GM18520 (cell line): ENCODE measurements at regions not wholly inside any gene's neighbourhood (a gene's known extent, or its start where the extent isn't known, plus 50 kb on each side); places are given as distances from the start of the nearest gene placed in this dataset.
A peak's percentile ranks its signal among the peaks of the same experiment; 100 is the strongest.
"Not testable (repeated sequence)": the region's sequence is repeated elsewhere in the genome, so short reads cannot be mapped to it uniquely, and the experiment has no call there.

Source experiments
- ATAC-seq: cut with Tn5 transposase; IDR thresholded peaks from one replicate; pipeline ENCODE4 v1.9.1; 2021; ENCODE audit not compliant: unreplicated experiment

- no peak for ATAC-seq
Measured at GRCh38 chr3:182124716-182125115, 413.0 kb downstream of the SOX2 start.

- no peak for ATAC-seq
Measured at GRCh38 chr3:182129740-182130139, 418.0 kb downstream of the SOX2 start.

- no peak for ATAC-seq
Measured at GRCh38 chr3:182133752-182134151, 422.0 kb downstream of the SOX2 start.

- ATAC-seq: no peak
Measured at GRCh38 chr3:182135056-182135455, 423.3 kb downstream of the SOX2 start.

GRCh38 chr3:182136008-182136910 lies 424.5 kb downstream of the SOX2 start:
- ATAC-seq: no peak

GRCh38 chr3:182138393-182138792 lies 426.7 kb downstream of the SOX2 start:
- no peak for ATAC-seq

- no peak for ATAC-seq
Measured at GRCh38 chr3:182139627-182140357, 428.1 kb downstream of the SOX2 start.

- ATAC-seq: no peak
Measured at GRCh38 chr3:182142928-182143327, 431.2 kb downstream of the SOX2 start.

- no peak for ATAC-seq
Measured at GRCh38 chr3:182143903-182144302, 432.2 kb downstream of the SOX2 start.

- ATAC-seq: no peak
Measured at GRCh38 chr3:182148360-182148759, 436.6 kb downstream of the SOX2 start.

- no peak for ATAC-seq
Measured at GRCh38 chr3:182149594-182149993, 437.9 kb downstream of the SOX2 start.

- not testable (repeated sequence) for ATAC-seq
Measured at GRCh38 chr3:182156326-182156725, 444.6 kb downstream of the SOX2 start.

GRCh38 chr3:182165234-182165633 lies 453.5 kb downstream of the SOX2 start:
- ATAC-seq: no peak

- no peak for ATAC-seq
Measured at GRCh38 chr3:182172534-182172933, 460.8 kb downstream of the SOX2 start.

GRCh38 chr3:182178488-182179200 lies 466.9 kb downstream of the SOX2 start:
- ATAC-seq: no peak

GRCh38 chr3:182179631-182180030 lies 467.9 kb downstream of the SOX2 start:
- ATAC-seq: no peak

GRCh38 chr3:182180654-182181385 lies 469.1 kb downstream of the SOX2 start:
- no peak for ATAC-seq

- peak; percentile 78 for ATAC-seq
Measured at GRCh38 chr3:182182531-182182968, 470.8 kb downstream of the SOX2 start.

GRCh38 chr3:182183716-182184430 lies 472.1 kb downstream of the SOX2 start:
- no peak for ATAC-seq

- no peak for ATAC-seq
Measured at GRCh38 chr3:182185313-182185712, 473.6 kb downstream of the SOX2 start.
